Neuronal stem cell (in vitro differentiated cells): ENCODE measurements at regions not wholly inside any gene's neighbourhood (a gene's known extent, or its start where the extent isn't known, plus 50 kb on each side); places are given as distances from the start of the nearest gene placed in this dataset.

ENCODE experiments used
- DNase-seq: peaks from one replicate; pipeline ENCODE4 v3.0.0-alpha.2; 2013; ENCODE audit warnings: low spot score
- H2AFZ ChIP-seq: one replicate; pipeline ENCODE4 v1.6.1; 2013; ENCODE audit warnings: mild to moderate bottlenecking, low read length, inconsistent platforms
- H2AK5ac ChIP-seq: 2 replicates; pipeline ENCODE4 v1.6.1; 2013; ENCODE audit warnings: low read depth, mild to moderate bottlenecking, inconsistent platforms, low read length, moderate library complexity, mixed read lengths
- H2BK120ac ChIP-seq: 2 replicates; pipeline ENCODE4 v1.6.1; 2013; ENCODE audit warnings: low read depth, mild to moderate bottlenecking, inconsistent platforms, low read length, moderate library complexity, mixed read lengths
- H2BK12ac ChIP-seq: one replicate; pipeline ENCODE4 v1.6.1; 2013; ENCODE audit warnings: low read length, inconsistent platforms
- H2BK15ac ChIP-seq: 2 replicates; pipeline ENCODE4 v1.6.1; 2013; ENCODE audit warnings: mild to moderate bottlenecking, low read length, inconsistent platforms, mixed read lengths
- H2BK5ac ChIP-seq: one replicate; pipeline ENCODE4 v1.6.1; 2013; ENCODE audit warnings: inconsistent platforms, mild to moderate bottlenecking, low read length, moderate library complexity
- H3K14ac ChIP-seq: one replicate; pipeline ENCODE4 v1.6.1; 2013; ENCODE audit warnings: low read length, inconsistent platforms
- H3K18ac ChIP-seq: 2 replicates; pipeline ENCODE4 v1.6.1; 2013; ENCODE audit warnings: low read length, inconsistent platforms
- H3K23ac ChIP-seq: 2 replicates; pipeline ENCODE4 v1.6.1; 2013; ENCODE audit warnings: low read depth, mild to moderate bottlenecking, mixed read lengths, low read length, inconsistent platforms; ENCODE audit not compliant: poor library complexity
- H3K27ac ChIP-seq: replicated peaks from 3 replicates; pipeline ENCODE4 v1.5.1; 2013; ENCODE audit warnings: low read length, inconsistent platforms
- H3K27me3 ChIP-seq, 3 experiments: 2 replicates each; pipeline ENCODE4 v1.6.1; 2013; ENCODE audit warnings: low read length in 3 of 3, mild to moderate bottlenecking in 2 of 3, inconsistent platforms in 1 of 3, low read depth in 1 of 3, mixed read lengths in 1 of 3, moderate library complexity in 1 of 3; ENCODE audit not compliant: control insufficient read depth in 3 of 3, insufficient read depth in 3 of 3
- H3K36me3 ChIP-seq, 2 donors: replicated peaks in 1 of 2; 2 replicates each; pipeline ENCODE4 v1.6.1; 2013; ENCODE audit warnings: low read length in 2 of 2; ENCODE audit not compliant: control insufficient read depth in 2 of 2, insufficient read depth in 2 of 2
- H3K4ac ChIP-seq: 2 replicates; pipeline ENCODE4 v1.6.1; 2013; ENCODE audit warnings: inconsistent platforms, mild to moderate bottlenecking, low read length, moderate library complexity
- H3K4me1 ChIP-seq, 2 donors: 1 replicate in 1 of 2; 2 replicates in 1 of 2; pipeline ENCODE4 v1.6.1; 2013; ENCODE audit warnings: low read length in 2 of 2, low read depth in 1 of 2; ENCODE audit not compliant: control insufficient read depth in 2 of 2, insufficient read depth in 1 of 2
- H3K4me2 ChIP-seq: one replicate; pipeline ENCODE4 v1.6.1; 2013; ENCODE audit warnings: mild to moderate bottlenecking, low read length, inconsistent platforms; ENCODE audit not compliant: insufficient read depth, poor library complexity, severe bottlenecking
- H3K4me3 ChIP-seq, 2 donors: 2 replicates each; pipeline ENCODE4 v1.5.1; 2013; ENCODE audit warnings: low read length in 2 of 2, mild to moderate bottlenecking in 2 of 2, inconsistent platforms in 1 of 2, moderate library complexity in 1 of 2
- H3K79me1 ChIP-seq: one replicate; pipeline ENCODE4 v1.6.1; 2013; ENCODE audit warnings: low read depth, mild to moderate bottlenecking, inconsistent platforms, low read length, moderate library complexity
- H3K9ac ChIP-seq: one replicate; pipeline ENCODE4 v1.6.1; 2013; ENCODE audit warnings: mild to moderate bottlenecking, low read depth, low read length, inconsistent platforms; ENCODE audit not compliant: poor library complexity
- H3K9me3 ChIP-seq, 2 donors: replicated peaks in 1 of 2; 2 replicates each; pipeline versions ENCODE3 to v1.6.1; 2013; ENCODE audit warnings: low read length in 2 of 2, mild to moderate bottlenecking in 2 of 2, inconsistent platforms in 1 of 2, low read depth in 1 of 2, mixed read lengths in 1 of 2, moderate library complexity in 1 of 2; ENCODE audit not compliant: control insufficient read depth in 2 of 2, insufficient read depth in 1 of 2
- H4K8ac ChIP-seq: one replicate; pipeline ENCODE4 v1.6.1; 2013; ENCODE audit warnings: low read depth, mild to moderate bottlenecking, inconsistent platforms, low read length, moderate library complexity
- H4K91ac ChIP-seq: one replicate; pipeline ENCODE4 v1.6.1; 2013; ENCODE audit warnings: low read length, low read depth, mild to moderate bottlenecking, inconsistent platforms; ENCODE audit not compliant: poor library complexity
- WGBS, 2 donors: extraction: QIAGEN DNeasy Blood & Tissue Kit; methylation state at CpG; one replicate each; pipeline ENCODE4 v1.1.7; 2013; ENCODE audit warnings: missing lambda C conversion rate in 2 of 2, mixed read lengths in 1 of 2; ENCODE audit not compliant: insufficient read length in 2 of 2, insufficient replicate concordance in 1 of 2; ENCODE audit errors: extremely low coverage in 2 of 2; 5-methylcytosine and 5-hydroxymethylcytosine counted together

GRCh38 chr6:51456282-51456681, 631.1 kb downstream of the PKHD1 start:
- peaks cover 0 to 16% of the 10 kb centered on the region in 2 donors for H3K4me1 ChIP-seq
- no peak for DNase-seq
- H3K27me3 ChIP-seq = no peaks in the 10 kb centered on the region
- no peak overlapping the region for H4K8ac ChIP-seq
- H3K4ac ChIP-seq = no peak overlapping the region
- H3K4me3 ChIP-seq = no peak overlapping the region
- H2AFZ ChIP-seq = no peak overlapping the region
- no peak overlapping the region for H3K23ac ChIP-seq
- H3K4me2 ChIP-seq = no peak overlapping the region
- no peak overlapping the region for H3K14ac ChIP-seq
- H2AK5ac ChIP-seq = no peak overlapping the region
- no peak overlapping the region for H3K27ac ChIP-seq
- no peaks in the 10 kb centered on the region for H3K9me3 ChIP-seq
- H3K36me3 ChIP-seq = no peaks in the 10 kb centered on the region
- no peak overlapping the region for H3K18ac ChIP-seq
- H3K9ac ChIP-seq = no peak overlapping the region
- H2BK12ac ChIP-seq = no peak overlapping the region
- H2BK5ac ChIP-seq = no peak overlapping the region
- H3K79me1 ChIP-seq = no peaks in the 10 kb centered on the region
- H4K91ac ChIP-seq = no peak overlapping the region
- H2BK15ac ChIP-seq = no peak overlapping the region
- no peak overlapping the region for H2BK120ac ChIP-seq

- H2BK12ac ChIP-seq = no peak overlapping the region
- no peak overlapping the region for H3K18ac ChIP-seq
- no peak overlapping the region for H3K4ac ChIP-seq
- H4K8ac ChIP-seq = no peak overlapping the region
- WGBS, 2 donors = no CpG with 5 or more reads among the region's 2 CpGs
- DNase-seq = no peak
- no peak overlapping the region for H3K27ac ChIP-seq
- no peak overlapping the region for H3K14ac ChIP-seq
- no peak overlapping the region for H2BK15ac ChIP-seq
- H3K4me1 ChIP-seq = peaks cover 0 to 11% of the 10 kb centered on the region in 2 donors
- no peaks in the 10 kb centered on the region for H3K27me3 ChIP-seq
- H3K79me1 ChIP-seq = no peaks in the 10 kb centered on the region
- H2AK5ac ChIP-seq = no peak overlapping the region
- peak overlapping the region; percentile 63 for H2AFZ ChIP-seq
- H3K9ac ChIP-seq = no peak overlapping the region
- no peak overlapping the region for H4K91ac ChIP-seq
- H3K23ac ChIP-seq = no peak overlapping the region
- no peaks in the 10 kb centered on the region for H3K36me3 ChIP-seq
- no peak overlapping the region for H2BK5ac ChIP-seq
- no peaks in the 10 kb centered on the region for H3K9me3 ChIP-seq
- H3K4me2 ChIP-seq = no peak overlapping the region
- H3K4me3 ChIP-seq = no peak overlapping the region
- no peak overlapping the region for H2BK120ac ChIP-seq
Observed at GRCh38 chr6:51459958-51460357, 627.5 kb downstream of the PKHD1 start.

GRCh38 chr6:51462896-51463295, 624.5 kb downstream of the PKHD1 start:
- H3K4me2 ChIP-seq = no peak overlapping the region
- DNase-seq = no peak
- H3K23ac ChIP-seq = no peak overlapping the region
- H3K4me3 ChIP-seq = no peak overlapping the region
- H2BK12ac ChIP-seq = no peak overlapping the region
- no peaks in the 10 kb centered on the region for H3K9me3 ChIP-seq
- no peak overlapping the region for H2BK15ac ChIP-seq
- no peak overlapping the region for H3K27ac ChIP-seq
- no peak overlapping the region for H2AFZ ChIP-seq
- H3K27me3 ChIP-seq = peaks cover 0 to 1% (median 0%) of the 10 kb centered on the region in 3 experiments
- H3K79me1 ChIP-seq = no peaks in the 10 kb centered on the region
- H3K4ac ChIP-seq = no peak overlapping the region
- H4K91ac ChIP-seq = no peak overlapping the region
- H3K14ac ChIP-seq = no peak overlapping the region
- no peak overlapping the region for H3K18ac ChIP-seq
- H3K9ac ChIP-seq = no peak overlapping the region
- no peak overlapping the region for H4K8ac ChIP-seq
- no peak overlapping the region for H2AK5ac ChIP-seq
- H3K4me1 ChIP-seq = peaks cover 3 to 9% of the 10 kb centered on the region in 2 donors
- no peaks in the 10 kb centered on the region for H3K36me3 ChIP-seq
- no peak overlapping the region for H2BK120ac ChIP-seq
- no peak overlapping the region for H2BK5ac ChIP-seq

GRCh38 chr6:51463321-51463720, 624.1 kb downstream of the PKHD1 start:
- Histone ChIP-seq H2AFZ (no peak overlapping the region), H4K91ac (no peak overlapping the region), H3K4me1 (peaks cover 3 to 9% of the 10 kb centered on the region in 2 donors), H2BK5ac (no peak overlapping the region), H3K4me3 (no peak overlapping the region), H2BK12ac (no peak overlapping the region), H3K27ac (no peak overlapping the region), H4K8ac (no peak overlapping the region), H3K9ac (no peak overlapping the region), H2BK120ac (no peak overlapping the region), H2BK15ac (no peak overlapping the region), H3K14ac (no peak overlapping the region), H3K9me3 (no peaks in the 10 kb centered on the region), H3K18ac (no peak overlapping the region), H3K4me2 (no peak overlapping the region), H3K23ac (no peak overlapping the region), H3K79me1 (no peaks in the 10 kb centered on the region), H3K4ac (no peak overlapping the region), H3K36me3 (no peaks in the 10 kb centered on the region), H3K27me3 (peaks cover 0 to 1% (median 0%) of the 10 kb centered on the region in 3 experiments), H2AK5ac (no peak overlapping the region)
- no CpG with 5 or more reads among the region's 2 CpGs for WGBS, 2 donors
- no peak for DNase-seq
